H9 (cell line): ENCODE measurements at regions not wholly inside any gene's neighbourhood (a gene's known extent, or its start where the extent isn't known, plus 50 kb on each side); places are given as distances from the start of the nearest gene placed in this dataset.
"Not testable (repeated sequence)": the region's sequence is repeated elsewhere in the genome, so short reads cannot be mapped to it uniquely, and the experiment has no call there.

Source experiments
- DNase-seq: peaks from one replicate; pipeline ENCODE4 v3.0.0-alpha.2; 2017
- H2AFZ ChIP-seq: one replicate; pipeline ENCODE4 v1.6.1; 2013; ENCODE audit warnings: mild to moderate bottlenecking, low read length, control low read depth, moderate library complexity
- H2AK5ac ChIP-seq: 2 replicates; pipeline ENCODE4 v1.6.1; 2013; ENCODE audit warnings: low read length, control low read depth, mixed read lengths; ENCODE audit not compliant: insufficient read length
- H2BK120ac ChIP-seq: one replicate; pipeline ENCODE4 v1.6.1; 2013; ENCODE audit warnings: low read depth, mild to moderate bottlenecking, low read length, control low read depth, inconsistent platforms; ENCODE audit not compliant: poor library complexity, severe bottlenecking
- H2BK12ac ChIP-seq: 2 replicates; pipeline ENCODE4 v1.6.1; 2013; ENCODE audit warnings: low read length, control low read depth, mixed read lengths, low read depth; ENCODE audit not compliant: insufficient read length
- H2BK15ac ChIP-seq: 2 replicates; pipeline ENCODE4 v1.6.1; 2013; ENCODE audit warnings: low read depth, low read length, control low read depth
- H2BK20ac ChIP-seq: one replicate; pipeline ENCODE4 v1.6.1; 2013; ENCODE audit warnings: low read depth, mild to moderate bottlenecking, low read length, control low read depth, inconsistent platforms; ENCODE audit not compliant: poor library complexity, severe bottlenecking
- H2BK5ac ChIP-seq: 2 replicates; pipeline ENCODE4 v1.6.1; 2013; ENCODE audit warnings: low read length, control low read depth, mixed read lengths; ENCODE audit not compliant: insufficient read length
- H3K14ac ChIP-seq: 2 replicates; pipeline ENCODE4 v1.6.1; 2013; ENCODE audit warnings: low read length, control low read depth; ENCODE audit not compliant: insufficient read depth
- H3K18ac ChIP-seq: 2 replicates; pipeline ENCODE4 v1.6.1; 2013; ENCODE audit warnings: low read depth, mild to moderate bottlenecking, mixed read lengths, low read length, control low read depth; ENCODE audit not compliant: insufficient read length
- H3K23ac ChIP-seq: 2 replicates; pipeline ENCODE4 v1.6.1; 2013; ENCODE audit warnings: low read length, control low read depth, mixed read lengths, low read depth; ENCODE audit not compliant: insufficient read length
- H3K23me2 ChIP-seq: 2 replicates; pipeline ENCODE4 v1.6.1; 2013; ENCODE audit warnings: low read depth, mild to moderate bottlenecking, mixed read lengths, low read length, control low read depth; ENCODE audit not compliant: insufficient read length, poor library complexity, severe bottlenecking
- H3K27ac ChIP-seq: 2 replicates; pipeline ENCODE4 v1.5.1; 2013; ENCODE audit warnings: low read length, control low read depth, mixed read lengths, low read depth; ENCODE audit not compliant: insufficient read length
- H3K27me3 ChIP-seq: 2 replicates; pipeline ENCODE4 v1.6.1; 2013; ENCODE audit warnings: low read length, control low read depth, inconsistent platforms; ENCODE audit not compliant: insufficient read depth
- H3K4ac ChIP-seq: 2 replicates; pipeline ENCODE4 v1.6.1; 2013; ENCODE audit warnings: low read depth, mild to moderate bottlenecking, control low read depth, inconsistent platforms, low read length, moderate library complexity
- H3K4me1 ChIP-seq: 2 replicates; pipeline ENCODE4 v1.6.1; 2013; ENCODE audit warnings: low read length, control low read depth, inconsistent platforms; ENCODE audit not compliant: insufficient read depth
- H3K4me2 ChIP-seq: 2 replicates; pipeline ENCODE4 v1.6.1; 2013; ENCODE audit warnings: low read length, control low read depth, mixed read lengths; ENCODE audit not compliant: insufficient read length, insufficient read depth
- H3K56ac ChIP-seq: 2 replicates; pipeline ENCODE4 v1.6.1; 2013; ENCODE audit warnings: low read depth, mild to moderate bottlenecking, mixed read lengths, low read length, control low read depth; ENCODE audit not compliant: insufficient read length
- H3K79me1 ChIP-seq: 2 replicates; pipeline ENCODE4 v1.6.1; 2013; ENCODE audit warnings: low read depth, mild to moderate bottlenecking, moderate library complexity, low read length, control low read depth, inconsistent platforms; ENCODE audit not compliant: insufficient read depth, poor library complexity, severe bottlenecking
- H3K79me2 ChIP-seq: 2 replicates; pipeline ENCODE4 v1.6.1; 2013; ENCODE audit warnings: low read length, control low read depth, inconsistent platforms; ENCODE audit not compliant: insufficient read depth
- H3K9ac ChIP-seq: 2 replicates; pipeline ENCODE4 v1.6.1; 2013; ENCODE audit warnings: low read length, control low read depth, mixed read lengths; ENCODE audit not compliant: insufficient read length; ENCODE audit errors: extremely low read depth
- H3K9me3 ChIP-seq: one replicate; pipeline ENCODE4 v1.6.1; 2013; ENCODE audit warnings: low read depth, low read length, inconsistent platforms; ENCODE audit not compliant: control insufficient read depth
- H3T11ph ChIP-seq: one replicate; pipeline ENCODE4 v1.6.1; 2013; ENCODE audit warnings: mild to moderate bottlenecking, low read length, control low read depth, inconsistent platforms
- H4K20me1 ChIP-seq: one replicate; pipeline ENCODE4 v1.6.1; 2013; ENCODE audit not compliant: control insufficient read depth, insufficient read length, insufficient read depth
- H4K5ac ChIP-seq: 2 replicates; pipeline ENCODE4 v1.6.1; 2013; ENCODE audit warnings: low read depth, mild to moderate bottlenecking, mixed read lengths, low read length, control low read depth; ENCODE audit not compliant: insufficient read length
- H4K8ac ChIP-seq: replicated peaks from 2 replicates; pipeline ENCODE4 v1.6.1; 2013; ENCODE audit warnings: low read length, control low read depth, mixed read lengths, low read depth; ENCODE audit not compliant: insufficient read length
- H4K91ac ChIP-seq: 2 replicates; pipeline ENCODE4 v1.6.1; 2013; ENCODE audit warnings: low read depth, mild to moderate bottlenecking, moderate library complexity, mixed read lengths, low read length, control low read depth; ENCODE audit not compliant: insufficient read length
- H3K27ac Mint-ChIP-seq, 3 experiments: 2 replicates in 2 of 3; 3 replicates in 1 of 3; pipeline ENCODE4 v1.8.0; 2020 to 2021; ENCODE audit warnings: mixed read lengths in 3 of 3, mild to moderate bottlenecking in 1 of 3, moderate library complexity in 1 of 3
- H3K27me3 Mint-ChIP-seq: 2 replicates; pipeline ENCODE4 v1.8.0; 2021; ENCODE audit warnings: low read depth, mild to moderate bottlenecking, moderate library complexity, mixed read lengths
- H3K36me3 Mint-ChIP-seq, 3 experiments: 2 replicates in 2 of 3; 3 replicates in 1 of 3; pipeline ENCODE4 v1.8.0; 2020 to 2021; ENCODE audit warnings: low read depth in 3 of 3, mixed read lengths in 3 of 3; ENCODE audit not compliant: insufficient read depth in 1 of 3
- H3K4me1 Mint-ChIP-seq, 2 experiments: 2 replicates each; pipeline ENCODE4 v1.8.0; 2020; ENCODE audit warnings: mixed read lengths in 2 of 2
- H3K4me3 Mint-ChIP-seq, 2 experiments: 2 replicates in 1 of 2; 3 replicates in 1 of 2; pipeline ENCODE4 v1.8.0; 2020 to 2021; ENCODE audit warnings: mild to moderate bottlenecking in 2 of 2, mixed read lengths in 2 of 2, moderate library complexity in 1 of 2
- H3K9me3 Mint-ChIP-seq, 2 experiments: 2 replicates in 1 of 2; 3 replicates in 1 of 2; pipeline ENCODE4 v1.8.0; 2020; ENCODE audit warnings: mild to moderate bottlenecking in 2 of 2, mixed read lengths in 2 of 2, moderate library complexity in 1 of 2
- WGBS: extraction: QIAGEN DNeasy Blood & Tissue Kit; methylation state at CpG from one replicate; pipeline ENCODE4 v1.1.7; 2013; ENCODE audit warnings: missing lambda C conversion rate, low lambda C conversion rate, mixed read lengths; ENCODE audit not compliant: insufficient read length; ENCODE audit errors: extremely low coverage; 5-methylcytosine and 5-hydroxymethylcytosine counted together
- TF ChIP-seq, protein P1 (sequence below): fragments of 200-600 bp; sonication (generic); conservative IDR thresholded peaks from 3 replicates; pipeline ENCODE4 v1.8.0; 2021; ENCODE audit warnings: antibody characterized with exemption, mild to moderate bottlenecking

DNA sequence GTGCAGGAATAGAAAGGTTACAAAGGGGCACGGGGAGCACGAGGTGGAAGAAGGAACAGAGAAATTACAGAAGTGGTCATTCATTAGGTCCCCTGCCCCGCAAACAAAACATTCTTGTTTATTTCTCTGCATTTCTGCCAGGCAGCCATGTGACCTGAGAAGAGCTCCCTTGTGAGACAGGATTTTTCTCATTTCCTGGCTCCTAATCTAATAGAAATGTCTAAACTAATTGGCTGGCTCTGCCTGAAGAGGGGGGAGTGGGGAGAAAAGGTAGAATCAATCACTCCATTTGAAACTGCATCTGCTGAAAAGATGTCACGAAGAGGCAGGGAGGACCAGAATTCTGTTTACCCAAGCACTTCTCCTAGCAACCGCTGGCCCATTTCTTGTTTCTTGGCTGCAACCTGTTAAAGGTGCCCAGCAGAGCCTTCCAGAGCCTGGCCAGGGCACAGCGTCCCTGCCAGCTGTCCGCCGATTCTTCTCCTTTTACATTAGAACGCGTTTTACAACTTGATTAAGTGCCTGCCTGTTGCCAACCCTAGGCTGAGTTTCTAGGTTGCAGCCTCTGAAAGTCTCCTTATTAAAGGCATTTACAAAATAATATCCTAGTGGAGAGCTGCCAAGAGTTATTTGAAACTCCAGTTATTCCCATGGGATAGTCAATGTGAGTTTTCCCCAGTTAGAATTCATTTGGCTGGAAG, 1227.6 kb downstream of the TYW1 start:
- Histone ChIP-seq H3K56ac (no peak overlapping the region), H3K27ac (no peak overlapping the region), H4K8ac (no peak overlapping the region), H3K18ac (no peak overlapping the region), H3K27me3 (no peaks in the 10 kb centered on the region), H2BK12ac (no peak overlapping the region), H4K91ac (peak overlapping the region; percentile 28), H3K4me2 (no peak overlapping the region), H2BK15ac (no peak overlapping the region), H3K4me1 (peaks cover 2% of the 10 kb centered on the region; the same call in 1 of the 2 replicates), H3T11ph (no peak overlapping the region), H4K5ac (no peak overlapping the region), H2BK20ac (no peak overlapping the region), H3K4ac (no peak overlapping the region), H3K23ac (no peak overlapping the region), H3K79me1 (no peaks in the 10 kb centered on the region), H4K20me1 (no peaks in the 10 kb centered on the region), H3K9ac (no peak overlapping the region), H3K9me3 (no peaks in the 10 kb centered on the region), H3K23me2 (no peaks in the 10 kb centered on the region), H2BK120ac (no peak overlapping the region), H3K14ac (no peak overlapping the region), H3K79me2 (no peaks in the 10 kb centered on the region), H2BK5ac (no peak overlapping the region), H2AFZ (no peak overlapping the region), H2AK5ac (no peak overlapping the region)
- TF ChIP-seq, protein P1, sequence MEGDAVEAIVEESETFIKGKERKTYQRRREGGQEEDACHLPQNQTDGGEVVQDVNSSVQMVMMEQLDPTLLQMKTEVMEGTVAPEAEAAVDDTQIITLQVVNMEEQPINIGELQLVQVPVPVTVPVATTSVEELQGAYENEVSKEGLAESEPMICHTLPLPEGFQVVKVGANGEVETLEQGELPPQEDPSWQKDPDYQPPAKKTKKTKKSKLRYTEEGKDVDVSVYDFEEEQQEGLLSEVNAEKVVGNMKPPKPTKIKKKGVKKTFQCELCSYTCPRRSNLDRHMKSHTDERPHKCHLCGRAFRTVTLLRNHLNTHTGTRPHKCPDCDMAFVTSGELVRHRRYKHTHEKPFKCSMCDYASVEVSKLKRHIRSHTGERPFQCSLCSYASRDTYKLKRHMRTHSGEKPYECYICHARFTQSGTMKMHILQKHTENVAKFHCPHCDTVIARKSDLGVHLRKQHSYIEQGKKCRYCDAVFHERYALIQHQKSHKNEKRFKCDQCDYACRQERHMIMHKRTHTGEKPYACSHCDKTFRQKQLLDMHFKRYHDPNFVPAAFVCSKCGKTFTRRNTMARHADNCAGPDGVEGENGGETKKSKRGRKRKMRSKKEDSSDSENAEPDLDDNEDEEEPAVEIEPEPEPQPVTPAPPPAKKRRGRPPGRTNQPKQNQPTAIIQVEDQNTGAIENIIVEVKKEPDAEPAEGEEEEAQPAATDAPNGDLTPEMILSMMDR = no peak
- Mint-ChIP-seq H3K4me1 (peaks cover 20 to 23% of the 10 kb centered on the region in 2 experiments), H3K9me3 (peaks cover 0 to 3% of the 10 kb centered on the region in 2 experiments; a peak in 1 of 5 replicates), H3K36me3 (peaks cover 0 to 3% (median 0%) of the 10 kb centered on the region in 3 experiments; a peak in 1 of 7 replicates), H3K4me3 (no peak overlapping the region), H3K27ac (no peak overlapping the region), H3K27me3 (no peaks in the 10 kb centered on the region; the same call in none of the 2 replicates)
- no CpG with 5 or more reads among the region's 10 CpGs for WGBS
- no peak for DNase-seq

DNA sequence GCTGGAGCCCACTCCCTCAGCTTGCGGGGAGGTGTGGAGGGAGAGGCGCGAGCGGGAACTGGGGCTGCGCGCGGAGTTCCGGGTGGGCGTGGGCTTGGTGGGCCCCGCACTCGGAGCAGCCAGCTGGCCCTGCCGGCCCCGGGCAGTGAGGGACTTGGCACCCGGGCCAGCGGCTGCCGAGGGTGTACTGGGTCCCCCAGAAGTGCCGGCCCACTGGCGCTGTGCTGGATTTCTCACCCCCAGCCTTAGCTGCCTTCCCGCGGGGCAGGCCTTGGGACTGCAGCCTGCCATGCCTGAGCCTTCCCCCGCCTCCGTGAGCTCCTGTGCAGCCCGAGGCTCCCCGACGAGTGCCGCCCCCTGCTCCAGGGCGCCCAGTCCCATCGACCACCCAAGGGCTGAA, 1234.4 kb downstream of the TYW1 start:
- not testable (repeated sequence) for H3K27me3 ChIP-seq, H3K9ac ChIP-seq, H3K27ac ChIP-seq, H2BK15ac ChIP-seq, H2BK120ac ChIP-seq, H3K23ac ChIP-seq, H2BK5ac ChIP-seq, H3K79me1 ChIP-seq, H4K8ac ChIP-seq, DNase-seq, H3K4me1 ChIP-seq, H3T11ph ChIP-seq, H3K23me2 ChIP-seq, H2BK20ac ChIP-seq, H4K20me1 ChIP-seq, H3K9me3 ChIP-seq, H2AFZ ChIP-seq, H3K56ac ChIP-seq, H3K79me2 ChIP-seq, H3K18ac ChIP-seq, H3K27ac Mint-ChIP-seq, H2BK12ac ChIP-seq, H3K4me3 Mint-ChIP-seq, H4K5ac ChIP-seq, H3K4me1 Mint-ChIP-seq, H3K4ac ChIP-seq, H3K4me2 ChIP-seq, H2AK5ac ChIP-seq, H4K91ac ChIP-seq, H3K27me3 Mint-ChIP-seq, H3K14ac ChIP-seq
- H3K9me3 Mint-ChIP-seq = peaks cover 9 to 15% of the 10 kb centered on the region in 2 experiments
- peaks cover 4 to 11% (median 6%) of the 10 kb centered on the region in 3 experiments; a peak in 6 of 7 replicates for H3K36me3 Mint-ChIP-seq
- no CpG with 5 or more reads among the region's 28 CpGs for WGBS
